ENCODE measurements at regions not wholly inside any gene's neighbourhood (a gene's known extent, or its start where the extent isn't known, plus 50 kb on each side); places are given as distances from the start of the nearest gene placed in this dataset.
"Not testable (repeated sequence)": the region's sequence is repeated elsewhere in the genome, so short reads cannot be mapped to it uniquely, and the experiment has no call there.

DNA sequence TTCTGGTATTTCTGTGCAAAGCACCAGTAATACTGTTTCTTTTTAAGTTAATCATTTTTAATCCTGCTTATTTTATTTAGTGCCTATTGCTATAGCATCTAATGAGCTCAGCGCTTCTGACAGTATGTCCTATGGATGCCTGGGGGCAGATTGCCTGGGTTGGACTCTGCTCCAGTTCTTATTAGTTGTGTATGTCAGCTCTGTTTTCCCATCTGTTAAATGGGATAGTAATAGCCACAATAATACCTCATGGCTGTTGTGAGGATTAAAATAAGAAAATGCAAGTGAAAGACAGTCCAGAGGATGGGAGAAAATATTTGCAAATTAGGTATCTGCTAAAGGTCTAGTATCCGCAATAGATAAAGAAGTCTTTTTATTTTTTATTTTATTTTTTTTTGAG lies 87.0 kb downstream of the UTRN start:
- in situ Hi-C loops (cut with HindIII; ENCODE audit: low pct_unique_long_range_greater_than_20kb, low sequenced_read_pairs) = no loop called here
- no peaks in the 10 kb centered on the region for H3K9me3 ChIP-seq (ENCODE audit: control insufficient read depth, insufficient read depth, low read depth, low read length)
- ATAC-seq (no peak), DNase-seq (ENCODE audit: low read depth, low spot score) (no peak)
- H3K4me3 ChIP-seq (ENCODE audit: low read depth in 2 of 2, low read length in 2 of 2) = no peak overlapping the region
- H3K4me1 ChIP-seq (ENCODE audit: control insufficient read depth, insufficient read depth, low read length) = no peaks in the 10 kb centered on the region
- CTCF ChIA-PET = no interaction called here
- POLR2A ChIA-PET = no interaction called here
- H3K27me3 ChIP-seq (ENCODE audit: control insufficient read depth, insufficient read depth, low read length) = no peaks in the 10 kb centered on the region
- TF ChIP-seq, protein P1, sequence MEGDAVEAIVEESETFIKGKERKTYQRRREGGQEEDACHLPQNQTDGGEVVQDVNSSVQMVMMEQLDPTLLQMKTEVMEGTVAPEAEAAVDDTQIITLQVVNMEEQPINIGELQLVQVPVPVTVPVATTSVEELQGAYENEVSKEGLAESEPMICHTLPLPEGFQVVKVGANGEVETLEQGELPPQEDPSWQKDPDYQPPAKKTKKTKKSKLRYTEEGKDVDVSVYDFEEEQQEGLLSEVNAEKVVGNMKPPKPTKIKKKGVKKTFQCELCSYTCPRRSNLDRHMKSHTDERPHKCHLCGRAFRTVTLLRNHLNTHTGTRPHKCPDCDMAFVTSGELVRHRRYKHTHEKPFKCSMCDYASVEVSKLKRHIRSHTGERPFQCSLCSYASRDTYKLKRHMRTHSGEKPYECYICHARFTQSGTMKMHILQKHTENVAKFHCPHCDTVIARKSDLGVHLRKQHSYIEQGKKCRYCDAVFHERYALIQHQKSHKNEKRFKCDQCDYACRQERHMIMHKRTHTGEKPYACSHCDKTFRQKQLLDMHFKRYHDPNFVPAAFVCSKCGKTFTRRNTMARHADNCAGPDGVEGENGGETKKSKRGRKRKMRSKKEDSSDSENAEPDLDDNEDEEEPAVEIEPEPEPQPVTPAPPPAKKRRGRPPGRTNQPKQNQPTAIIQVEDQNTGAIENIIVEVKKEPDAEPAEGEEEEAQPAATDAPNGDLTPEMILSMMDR (IDR thresholded peaks at IDR 0.05) = no peak
- no peak for TF ChIP-seq POLR2AphosphoS5 (IDR thresholded peaks at IDR 0.05; ENCODE audit: low read depth, low read length)
- TF ChIP-seq, protein P2, sequence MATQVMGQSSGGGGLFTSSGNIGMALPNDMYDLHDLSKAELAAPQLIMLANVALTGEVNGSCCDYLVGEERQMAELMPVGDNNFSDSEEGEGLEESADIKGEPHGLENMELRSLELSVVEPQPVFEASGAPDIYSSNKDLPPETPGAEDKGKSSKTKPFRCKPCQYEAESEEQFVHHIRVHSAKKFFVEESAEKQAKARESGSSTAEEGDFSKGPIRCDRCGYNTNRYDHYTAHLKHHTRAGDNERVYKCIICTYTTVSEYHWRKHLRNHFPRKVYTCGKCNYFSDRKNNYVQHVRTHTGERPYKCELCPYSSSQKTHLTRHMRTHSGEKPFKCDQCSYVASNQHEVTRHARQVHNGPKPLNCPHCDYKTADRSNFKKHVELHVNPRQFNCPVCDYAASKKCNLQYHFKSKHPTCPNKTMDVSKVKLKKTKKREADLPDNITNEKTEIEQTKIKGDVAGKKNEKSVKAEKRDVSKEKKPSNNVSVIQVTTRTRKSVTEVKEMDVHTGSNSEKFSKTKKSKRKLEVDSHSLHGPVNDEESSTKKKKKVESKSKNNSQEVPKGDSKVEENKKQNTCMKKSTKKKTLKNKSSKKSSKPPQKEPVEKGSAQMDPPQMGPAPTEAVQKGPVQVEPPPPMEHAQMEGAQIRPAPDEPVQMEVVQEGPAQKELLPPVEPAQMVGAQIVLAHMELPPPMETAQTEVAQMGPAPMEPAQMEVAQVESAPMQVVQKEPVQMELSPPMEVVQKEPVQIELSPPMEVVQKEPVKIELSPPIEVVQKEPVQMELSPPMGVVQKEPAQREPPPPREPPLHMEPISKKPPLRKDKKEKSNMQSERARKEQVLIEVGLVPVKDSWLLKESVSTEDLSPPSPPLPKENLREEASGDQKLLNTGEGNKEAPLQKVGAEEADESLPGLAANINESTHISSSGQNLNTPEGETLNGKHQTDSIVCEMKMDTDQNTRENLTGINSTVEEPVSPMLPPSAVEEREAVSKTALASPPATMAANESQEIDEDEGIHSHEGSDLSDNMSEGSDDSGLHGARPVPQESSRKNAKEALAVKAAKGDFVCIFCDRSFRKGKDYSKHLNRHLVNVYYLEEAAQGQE (IDR thresholded peaks at IDR 0.05; ENCODE audit: insufficient read depth in 1 of 2, low read depth in 2 of 2, low read length in 1 of 2) = no peak
- no peak for TF ChIP-seq SIN3A (IDR thresholded peaks at IDR 0.05; ENCODE audit: borderline replicate concordance, insufficient read depth, low read depth, low read length)
- TF ChIP-seq TCF7L2 (IDR thresholded peaks at IDR 0.05; ENCODE audit: low read depth, low read length) = no peak
- H3K27ac ChIP-seq (ENCODE audit: low read length) = no peak overlapping the region
- no TSS peak for BruUV-seq (replicated peaks)
- intact Hi-C loops (cut with micrococcal nuclease; ENCODE audit: unreplicated experiment) = no loop called here
- H3K36me3 ChIP-seq (ENCODE audit: control insufficient read depth, insufficient read depth, low read length) = no peaks in the 10 kb centered on the region

DNA sequence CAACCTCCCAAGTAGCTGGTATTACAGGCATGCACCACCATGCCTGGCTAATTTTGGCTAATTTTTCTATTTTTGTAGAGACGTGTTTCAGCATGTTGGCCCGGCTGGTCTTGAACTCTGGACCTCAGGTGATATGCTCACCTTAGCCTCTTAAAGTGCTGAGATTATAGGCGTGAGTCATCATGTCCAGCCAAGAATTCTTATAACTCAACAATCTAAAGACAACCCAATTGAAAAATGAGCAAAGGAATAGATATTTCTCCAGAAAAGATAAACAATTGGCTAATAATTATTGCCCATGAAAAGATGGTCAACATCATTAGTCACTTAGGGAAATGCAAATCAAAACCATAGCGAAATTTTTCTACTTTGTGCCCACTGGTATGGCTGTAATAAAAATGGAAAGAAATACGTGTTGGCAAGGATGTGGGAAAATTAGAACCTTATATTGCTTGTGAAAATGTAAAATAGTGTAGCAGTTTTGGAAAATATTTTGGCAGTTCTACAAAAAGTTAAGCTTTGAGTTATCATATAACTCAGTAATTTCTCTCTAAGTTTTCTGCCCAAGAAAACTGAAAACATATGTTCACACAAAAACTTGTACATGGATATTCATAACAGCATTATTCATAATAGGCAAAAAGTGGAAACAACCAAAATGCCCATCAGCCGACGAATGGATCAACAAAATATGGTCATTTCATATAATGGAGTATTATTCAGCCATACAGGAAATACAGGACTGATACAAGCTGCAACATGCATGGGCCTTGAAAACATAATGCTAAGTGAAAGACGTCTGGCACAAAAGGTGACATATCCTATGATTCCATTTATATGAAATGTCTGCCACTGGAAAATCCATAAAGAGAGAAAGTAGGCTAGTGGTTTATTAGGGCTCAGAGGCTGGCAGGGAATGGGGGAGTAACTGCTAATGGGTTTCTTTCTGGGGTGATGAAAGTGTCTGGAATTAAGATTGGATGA lies 87.8 kb downstream of the UTRN start:
- TF ChIP-seq SIN3A (IDR thresholded peaks at IDR 0.05; ENCODE audit: borderline replicate concordance, insufficient read depth, low read depth, low read length) (no peak), POLR2AphosphoS5 (IDR thresholded peaks at IDR 0.05; ENCODE audit: low read depth, low read length) (no peak), TCF7L2 (IDR thresholded peaks at IDR 0.05; ENCODE audit: low read depth, low read length) (no peak)
- TF ChIP-seq, protein P1 (IDR thresholded peaks at IDR 0.05) = no peak
- TF ChIP-seq, protein P2 (IDR thresholded peaks at IDR 0.05; ENCODE audit: insufficient read depth in 1 of 2, low read depth in 2 of 2, low read length in 1 of 2) = no peak
- Histone ChIP-seq H3K9me3 (ENCODE audit: control insufficient read depth, insufficient read depth, low read depth, low read length) (no peaks in the 10 kb centered on the region), H3K27ac (ENCODE audit: low read length) (no peak overlapping the region), H3K27me3 (ENCODE audit: control insufficient read depth, insufficient read depth, low read length) (no peaks in the 10 kb centered on the region), H3K4me1 (ENCODE audit: control insufficient read depth, insufficient read depth, low read length) (no peaks in the 10 kb centered on the region), H3K4me3 (ENCODE audit: low read depth in 2 of 2, low read length in 2 of 2) (no peak overlapping the region), H3K36me3 (ENCODE audit: control insufficient read depth, insufficient read depth, low read length) (no peaks in the 10 kb centered on the region)
- no peak for ATAC-seq
- ChIA-PET POLR2A (no interaction called here), CTCF (no interaction called here)
- in situ Hi-C loops (cut with HindIII; ENCODE audit: low pct_unique_long_range_greater_than_20kb, low sequenced_read_pairs) (no loop called here), intact Hi-C loops (cut with micrococcal nuclease; ENCODE audit: unreplicated experiment) (no loop called here)
- BruUV-seq (replicated peaks) = TSS peak; percentile 45
- no peak for DNase-seq (ENCODE audit: low read depth, low spot score)

DNA sequence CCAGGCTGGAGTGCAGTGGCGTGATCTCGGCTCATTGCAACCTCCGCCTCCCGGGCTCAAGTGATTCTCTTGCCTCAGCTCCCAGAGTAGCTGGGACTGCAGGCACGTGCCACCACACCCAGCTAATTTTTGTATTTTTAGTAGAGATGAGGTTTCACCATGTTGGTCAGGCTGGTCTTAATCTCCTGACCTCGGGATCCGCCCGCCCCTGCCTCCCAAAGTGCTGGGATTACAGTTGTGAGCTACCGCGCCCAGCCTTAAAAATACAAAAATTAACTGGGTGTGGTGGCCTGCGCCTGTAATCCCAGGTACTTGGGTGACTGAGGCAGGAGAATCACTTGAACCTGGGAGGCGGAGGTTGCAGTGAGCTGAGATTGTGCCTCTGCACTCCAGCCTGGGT lies 89.4 kb downstream of the UTRN start:
- H3K36me3 ChIP-seq (ENCODE audit: control insufficient read depth, insufficient read depth, low read length); in situ Hi-C loops (cut with HindIII; ENCODE audit: low pct_unique_long_range_greater_than_20kb, low sequenced_read_pairs); POLR2A ChIA-PET; H3K4me3 ChIP-seq (ENCODE audit: low read depth in 2 of 2, low read length in 2 of 2); CTCF ChIA-PET; BruUV-seq (replicated peaks); H3K4me1 ChIP-seq (ENCODE audit: control insufficient read depth, insufficient read depth, low read length); H3K27ac ChIP-seq (ENCODE audit: low read length); intact Hi-C loops (cut with micrococcal nuclease; ENCODE audit: unreplicated experiment); DNase-seq (ENCODE audit: low read depth, low spot score); H3K27me3 ChIP-seq (ENCODE audit: control insufficient read depth, insufficient read depth, low read length); ATAC-seq; H3K9me3 ChIP-seq (ENCODE audit: control insufficient read depth, insufficient read depth, low read depth, low read length): not testable (repeated sequence)
